Choroid plexus epithelial cell (primary cell): ENCODE measurements at regions not wholly inside any gene's neighbourhood (a gene's known extent, or its start where the extent isn't known, plus 50 kb on each side); places are given as distances from the start of the nearest gene placed in this dataset.

ENCODE experiments used
- DNase-seq: peaks from one replicate; pipeline ENCODE4 v3.0.0-alpha.2; 2010; ENCODE audit warnings: low read depth
- H3K4me3 ChIP-seq: 2 replicates; pipeline ENCODE4 v1.5.1; 2011; ENCODE audit warnings: low read depth, mild to moderate bottlenecking, control low read depth, low read length, moderate library complexity
- TF ChIP-seq, protein P1 (sequence below): conservative IDR thresholded peaks from 2 replicates; pipeline ENCODE4 v1.5.1; 2011; ENCODE audit warnings: low read depth, mild to moderate bottlenecking, control low read depth, inconsistent platforms, low read length, moderate library complexity

DNA sequence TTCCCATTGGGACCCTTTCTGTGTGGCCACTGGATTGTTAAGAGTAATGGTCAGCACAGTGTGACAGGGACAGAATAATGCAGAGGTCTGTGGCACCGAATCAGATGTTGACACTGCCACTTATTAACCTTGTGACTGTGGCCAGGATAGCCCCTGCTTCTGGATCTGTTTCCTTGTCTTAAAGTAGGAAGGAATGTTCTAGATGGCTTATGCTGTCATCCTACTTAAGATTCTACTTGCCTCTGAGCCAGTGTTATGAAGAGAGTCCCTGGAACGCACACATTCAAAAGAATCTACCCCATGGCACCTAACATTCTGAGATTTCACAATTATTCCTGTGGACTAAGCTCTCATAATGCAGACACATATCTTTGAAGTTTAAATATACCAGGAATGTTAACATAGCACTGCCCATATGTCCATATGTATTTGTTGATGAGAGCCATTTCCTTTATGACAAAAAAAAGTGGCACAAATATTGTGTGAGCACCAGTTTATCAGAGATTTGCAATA lies 612.7 kb downstream of the TLR4 start:
- H3K4me3 ChIP-seq: no peak overlapping the region
- DNase-seq: no peak
- TF ChIP-seq, protein P1, sequence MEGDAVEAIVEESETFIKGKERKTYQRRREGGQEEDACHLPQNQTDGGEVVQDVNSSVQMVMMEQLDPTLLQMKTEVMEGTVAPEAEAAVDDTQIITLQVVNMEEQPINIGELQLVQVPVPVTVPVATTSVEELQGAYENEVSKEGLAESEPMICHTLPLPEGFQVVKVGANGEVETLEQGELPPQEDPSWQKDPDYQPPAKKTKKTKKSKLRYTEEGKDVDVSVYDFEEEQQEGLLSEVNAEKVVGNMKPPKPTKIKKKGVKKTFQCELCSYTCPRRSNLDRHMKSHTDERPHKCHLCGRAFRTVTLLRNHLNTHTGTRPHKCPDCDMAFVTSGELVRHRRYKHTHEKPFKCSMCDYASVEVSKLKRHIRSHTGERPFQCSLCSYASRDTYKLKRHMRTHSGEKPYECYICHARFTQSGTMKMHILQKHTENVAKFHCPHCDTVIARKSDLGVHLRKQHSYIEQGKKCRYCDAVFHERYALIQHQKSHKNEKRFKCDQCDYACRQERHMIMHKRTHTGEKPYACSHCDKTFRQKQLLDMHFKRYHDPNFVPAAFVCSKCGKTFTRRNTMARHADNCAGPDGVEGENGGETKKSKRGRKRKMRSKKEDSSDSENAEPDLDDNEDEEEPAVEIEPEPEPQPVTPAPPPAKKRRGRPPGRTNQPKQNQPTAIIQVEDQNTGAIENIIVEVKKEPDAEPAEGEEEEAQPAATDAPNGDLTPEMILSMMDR: no peak

DNA sequence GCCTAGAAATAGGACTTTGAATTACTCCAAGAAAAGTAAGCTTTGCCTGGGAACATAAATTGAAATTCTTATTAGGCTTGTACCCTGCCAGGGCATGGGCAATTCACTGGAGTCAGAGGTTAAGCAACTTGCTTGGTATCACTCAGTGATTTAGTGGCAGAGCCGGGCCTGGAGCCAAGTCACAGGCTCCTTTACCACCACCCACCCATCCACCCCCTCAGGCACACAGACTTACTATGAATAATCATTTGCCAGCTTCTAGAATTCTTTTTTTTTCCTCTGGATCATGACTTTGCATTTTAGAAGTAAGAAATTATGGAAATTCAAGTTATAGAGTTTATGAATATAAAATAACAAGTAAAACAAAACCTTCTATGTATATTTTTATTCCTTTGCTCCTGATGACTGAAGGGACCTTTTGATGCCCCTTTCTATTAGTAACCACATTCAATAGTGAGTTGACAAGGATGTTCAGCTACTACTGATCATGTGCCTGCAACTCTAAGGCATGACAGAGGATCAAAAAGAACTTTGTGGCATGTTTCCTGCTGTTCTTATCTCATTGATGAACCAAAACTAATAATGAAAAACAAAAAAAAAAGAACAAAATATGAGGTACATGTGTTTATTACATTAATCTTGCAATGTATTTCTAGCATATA lies 614.7 kb downstream of the TLR4 start:
- DNase-seq: no peak
- TF ChIP-seq, protein P1: no peak

DNA sequence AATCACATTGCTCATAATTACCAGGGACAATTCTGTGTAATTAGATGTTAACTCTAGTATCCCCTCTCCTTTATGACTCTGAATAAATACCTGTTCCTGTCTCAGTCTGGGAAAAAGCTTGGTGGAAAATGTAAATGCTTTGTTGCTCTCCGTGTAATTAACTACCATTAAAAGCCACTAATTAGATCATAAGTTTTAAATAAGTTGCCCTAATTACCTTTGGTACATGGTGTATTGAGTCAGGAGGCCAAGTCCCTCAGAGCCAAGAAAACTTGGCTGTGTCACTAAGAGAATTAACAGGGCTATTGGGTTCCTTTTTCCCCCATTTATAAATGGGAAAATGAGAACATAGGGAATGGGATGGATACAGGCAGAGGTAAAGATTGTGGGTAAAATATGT lies 617.6 kb downstream of the TLR4 start:
- H3K4me3 ChIP-seq: no peak overlapping the region
- DNase-seq: no peak
- TF ChIP-seq, protein P1: no peak

More for the DNA sequence above, 614.7 kb downstream of the TLR4 start:
- no peak overlapping the region for H3K4me3 ChIP-seq

GRCh38 chr9:118324706-118325105 lies 620.5 kb downstream of the TLR4 start:
- no peak for DNase-seq
- TF ChIP-seq, protein P1: no peak
- no peak overlapping the region for H3K4me3 ChIP-seq

DNA sequence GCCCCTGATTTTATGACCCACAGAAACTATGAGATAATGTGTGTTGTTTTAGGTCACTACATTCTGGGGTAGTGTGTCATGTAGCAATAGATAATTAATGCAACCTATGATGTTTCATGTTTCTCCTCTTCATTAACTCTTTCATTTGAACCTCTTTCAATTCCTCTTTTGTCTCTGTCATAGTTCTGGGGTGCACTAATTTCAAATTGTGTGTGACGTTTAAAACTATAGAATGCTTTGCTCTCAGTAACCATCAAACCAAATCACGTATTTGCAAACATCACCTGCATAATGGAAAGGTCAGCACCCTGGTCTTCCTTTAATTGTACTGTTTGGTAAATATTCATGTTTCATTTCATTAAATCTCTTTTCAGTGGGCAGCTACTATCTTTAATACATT lies 621.6 kb downstream of the TLR4 start:
- no peak overlapping the region for H3K4me3 ChIP-seq
- TF ChIP-seq, protein P1: no peak
- DNase-seq: no peak

GRCh38 chr9:118326326-118326725 lies 622.1 kb downstream of the TLR4 start:
- TF ChIP-seq, protein P1: no peak
- DNase-seq: no peak
- H3K4me3 ChIP-seq: no peak overlapping the region
